HFF-Myc (cell line): ENCODE measurements at regions not wholly inside any gene's neighbourhood (a gene's known extent, or its start where the extent isn't known, plus 50 kb on each side); places are given as distances from the start of the nearest gene placed in this dataset.

Experiments used
- DNase-seq: peaks from one replicate; pipeline ENCODE4 v3.0.0-alpha.2; 2011; ENCODE audit warnings: low read depth; ENCODE audit errors: extremely low read depth
- H3K4me3 ChIP-seq: replicated peaks from 2 replicates; pipeline ENCODE4 v1.5.1; 2011; ENCODE audit warnings: low read depth, mild to moderate bottlenecking, control low read depth, low read length
- CTCF ChIP-seq: IDR thresholded peaks from 2 replicates; pipeline ENCODE4 v1.5.1; 2012; ENCODE audit warnings: mild to moderate bottlenecking, low read depth, low read length, control low read depth; ENCODE audit errors: missing control alignments

- H3K4me3 ChIP-seq, result no peak overlapping the region
- no peak for TF ChIP-seq CTCF
- no peak for DNase-seq
Measured at GRCh38 chr7:156019776-156020565, 207.7 kb upstream of the SHH start.

GRCh38 chr7:156019308-156019707, 207.0 kb upstream of the SHH start:
- H3K4me3 ChIP-seq, result no peak overlapping the region

GRCh38 chr7:156017916-156018700, 205.8 kb upstream of the SHH start:
- no peak for DNase-seq
- no peak overlapping the region for H3K4me3 ChIP-seq
- TF ChIP-seq CTCF, result no peak

More at GRCh38 chr7:156019308-156019707, 207.0 kb upstream of the SHH start:
- DNase-seq, result no peak
- TF ChIP-seq CTCF, result no peak

- H3K4me3 ChIP-seq, result no peak overlapping the region
- TF ChIP-seq CTCF, result no peak
- DNase-seq, result no peak
Measured at GRCh38 chr7:156017431-156017830, 205.2 kb upstream of the SHH start.

- TF ChIP-seq CTCF, result no peak
- DNase-seq, result no peak
Measured at GRCh38 chr7:156015237-156016020, 203.2 kb upstream of the SHH start.

GRCh38 chr7:156014808-156015207, 202.5 kb upstream of the SHH start:
- no peak for DNase-seq
- H3K4me3 ChIP-seq, result no peak overlapping the region
- no peak for TF ChIP-seq CTCF

More at GRCh38 chr7:156015237-156016020, 203.2 kb upstream of the SHH start:
- no peak overlapping the region for H3K4me3 ChIP-seq
